GM21360 (cell line): ENCODE measurements at regions not wholly inside any gene's neighbourhood (a gene's known extent, or its start where the extent isn't known, plus 50 kb on each side); places are given as distances from the start of the nearest gene placed in this dataset.
A peak's percentile ranks its signal among the peaks of the same experiment; 100 is the strongest.

Experiments used
- ATAC-seq: cut with Tn5 transposase; IDR thresholded peaks from one replicate; pipeline ENCODE4 v1.9.1; 2021; ENCODE audit warnings: mild to moderate bottlenecking, moderate library complexity; ENCODE audit not compliant: unreplicated experiment

GRCh38 chr5:66306105-66306843 is 162.2 kb downstream of the SREK1 start:
- ATAC-seq, result no peak

GRCh38 chr5:66306844-66307315 is 162.8 kb downstream of the SREK1 start:
- ATAC-seq, result no peak

- peak; percentile 77 for ATAC-seq
Measured at GRCh38 chr5:66307647-66308241, 163.6 kb downstream of the SREK1 start.

- ATAC-seq, result no peak
Measured at GRCh38 chr5:66312266-66312665, 168.2 kb downstream of the SREK1 start.

- no peak for ATAC-seq
Measured at GRCh38 chr5:66315784-66316183, 171.7 kb downstream of the SREK1 start.

GRCh38 chr5:66322786-66323528 is 178.9 kb downstream of the SREK1 start:
- ATAC-seq, result no peak

DNA sequence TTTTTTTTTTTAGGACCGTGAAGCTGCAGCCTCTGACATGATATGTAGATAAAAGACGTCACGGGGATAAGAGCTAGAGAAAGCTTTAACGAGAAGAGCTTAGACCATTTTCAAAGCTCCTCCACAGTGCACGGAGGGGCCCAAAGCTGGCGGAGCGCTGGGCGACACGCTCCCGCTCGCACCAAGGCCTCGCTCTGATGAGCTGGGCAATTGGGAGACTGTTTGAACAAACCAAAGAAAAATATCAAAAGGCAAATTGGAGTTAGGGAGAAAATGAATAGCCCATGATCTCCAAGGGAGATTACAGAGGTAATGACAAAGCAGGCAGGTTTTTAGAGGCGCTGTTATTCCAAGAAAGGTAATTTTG is 179.4 kb downstream of the SREK1 start:
- ATAC-seq, result no peak

DNA sequence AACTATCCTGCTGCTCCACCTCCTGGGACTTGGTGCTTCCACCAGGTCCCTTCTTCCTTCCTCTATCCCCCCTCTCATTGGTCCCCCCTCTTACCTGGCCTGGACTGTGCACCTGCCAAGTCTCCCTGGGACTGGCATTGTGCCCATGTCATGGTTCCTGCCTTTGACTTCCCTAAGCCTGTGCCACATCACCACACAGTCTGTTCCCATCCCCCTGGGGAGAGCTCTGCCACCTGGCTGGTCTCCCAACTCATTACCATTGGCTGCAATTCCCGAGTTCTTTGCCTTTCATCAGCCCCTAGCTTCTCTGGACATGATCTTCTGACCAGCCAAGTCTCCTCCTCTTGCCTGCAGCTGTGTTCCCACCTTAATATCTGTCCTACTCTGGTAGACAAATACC is 180.3 kb downstream of the SREK1 start:
- no peak for ATAC-seq

- ATAC-seq, result no peak
Measured at GRCh38 chr5:66326276-66326675, 182.2 kb downstream of the SREK1 start.

- ATAC-seq, result no peak
Measured at GRCh38 chr5:66327008-66327407, 182.9 kb downstream of the SREK1 start.

- ATAC-seq, result no peak
Measured at GRCh38 chr5:66329078-66329477, 185.0 kb downstream of the SREK1 start.

- no peak for ATAC-seq
Measured at GRCh38 chr5:66333192-66333591, 189.1 kb downstream of the SREK1 start.

- no peak for ATAC-seq
Measured at GRCh38 chr5:66337626-66338226, 193.6 kb downstream of the SREK1 start.

- no peak for ATAC-seq
Measured at GRCh38 chr5:66338828-66339227, 194.7 kb downstream of the SREK1 start.

DNA sequence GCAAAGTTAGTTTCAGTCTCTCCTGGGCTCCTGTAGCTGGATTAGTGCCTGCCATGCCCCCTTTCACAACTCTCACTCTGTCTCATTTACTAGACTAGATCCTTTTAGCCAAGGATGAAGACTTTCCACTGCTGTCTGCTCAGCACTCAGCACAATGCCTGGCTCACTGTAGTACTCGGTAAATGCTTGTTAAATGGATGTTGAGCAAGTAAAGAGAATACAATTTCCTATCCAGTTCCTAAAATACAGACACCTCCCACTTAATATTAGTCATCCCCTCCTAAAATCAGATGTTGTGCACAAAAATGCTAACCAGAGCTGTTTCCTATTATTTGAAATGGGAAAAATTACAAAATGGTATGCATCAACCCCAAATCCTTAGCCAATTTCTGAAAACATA is 195.8 kb downstream of the SREK1 start:
- ATAC-seq, result no peak

- no peak for ATAC-seq
Measured at GRCh38 chr5:66340786-66341185, 196.7 kb downstream of the SREK1 start.

- no peak for ATAC-seq
Measured at GRCh38 chr5:66342341-66342880, 198.3 kb downstream of the SREK1 start.

DNA sequence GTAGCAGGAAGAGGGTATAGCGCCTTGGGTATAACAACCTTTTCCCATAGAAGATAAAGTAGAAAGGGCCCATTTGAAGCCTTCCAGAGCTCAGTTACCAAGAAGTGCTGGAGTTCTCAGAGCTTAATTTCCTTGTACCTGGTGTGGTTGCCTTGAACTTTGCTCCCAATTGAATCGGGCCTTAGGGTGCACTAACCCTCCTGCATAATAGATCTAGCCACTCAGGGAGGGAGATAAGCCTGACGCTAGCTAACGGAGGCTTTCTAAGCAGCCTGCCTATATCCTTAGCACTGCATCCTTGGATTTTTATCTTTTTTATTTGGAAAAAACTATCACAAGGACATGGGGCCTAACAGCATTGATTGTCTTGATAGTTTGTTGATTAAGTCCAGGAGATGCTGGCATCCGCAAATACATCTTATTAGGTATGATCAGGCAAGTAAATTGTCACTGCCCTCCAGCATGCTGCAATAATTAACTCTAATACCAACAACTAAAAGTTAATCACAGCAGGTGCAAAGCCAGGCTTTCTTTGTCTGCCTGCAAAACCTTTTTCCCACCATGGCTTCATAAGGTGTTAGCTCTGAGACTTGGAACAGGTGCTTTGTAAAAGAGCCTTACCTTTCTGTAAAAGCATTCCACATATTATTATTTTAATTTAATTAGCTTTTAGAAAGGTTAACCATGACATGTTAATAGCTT is 199.4 kb downstream of the SREK1 start:
- no peak for ATAC-seq

DNA sequence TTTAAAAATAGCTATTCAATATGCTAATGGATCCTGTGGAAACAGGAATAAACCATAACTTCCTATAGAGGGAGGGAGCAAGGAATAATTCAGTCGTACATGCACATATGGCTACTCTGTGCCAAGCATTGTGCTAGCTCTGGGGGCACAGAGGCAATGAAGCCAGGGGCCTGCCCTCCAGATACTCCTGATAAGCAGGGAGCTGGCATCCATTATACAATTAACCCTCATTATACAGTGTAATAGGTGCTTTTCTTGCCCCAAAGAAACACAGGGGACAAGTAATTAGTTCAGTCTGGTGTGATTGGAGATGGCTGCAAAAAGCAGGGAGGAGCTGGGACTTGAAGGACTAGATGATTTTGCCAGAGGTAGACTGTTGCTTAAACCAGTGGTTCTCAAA is 200.4 kb downstream of the SREK1 start:
- no peak for ATAC-seq

GRCh38 chr5:66345281-66345680 is 201.2 kb downstream of the SREK1 start:
- ATAC-seq, result no peak

- no peak for ATAC-seq
Measured at GRCh38 chr5:66346869-66347268, 202.8 kb downstream of the SREK1 start.
